Colonic mucosa (tissue), 4 donors: ENCODE measurements at regions not wholly inside any gene's neighbourhood (a gene's known extent, or its start where the extent isn't known, plus 50 kb on each side); places are given as distances from the start of the nearest gene placed in this dataset.

Experiments
- DNase-seq: peaks from one replicate; pipeline ENCODE4 v3.0.0-alpha.2; 2020
- H3K27ac ChIP-seq: fragments of 200-600 bp; one replicate; pipeline ENCODE4 v1.8.0; 2021
- H3K27me3 ChIP-seq: fragments of 200-600 bp; one replicate; pipeline ENCODE4 v1.8.0; 2021
- H3K36me3 ChIP-seq: fragments of 200-600 bp; one replicate; pipeline ENCODE4 v1.8.0; 2021
- H3K4me1 ChIP-seq: fragments of 200-600 bp; one replicate; pipeline ENCODE4 v1.8.0; 2021; ENCODE audit warnings: mild to moderate bottlenecking
- H3K4me3 ChIP-seq: fragments of 200-600 bp; one replicate; pipeline ENCODE4 v1.8.0; 2021
- H3K9ac ChIP-seq, 2 donors: one replicate each; pipeline ENCODE4 v1.7.0; 2013; ENCODE audit warnings: control low read depth in 2 of 2, low read depth in 2 of 2, low read length in 2 of 2
- H3K9me3 ChIP-seq: fragments of 200-600 bp; one replicate; pipeline ENCODE4 v1.8.0; 2021
- intact Hi-C: fragments of 100-400 bp; cut with DNase I; formaldehyde crosslinking; loops from one replicate; pipeline ENCODE4 v1.14.1; 2022
- TF ChIP-seq, protein P1 (sequence below): fragments of 200-600 bp; IDR thresholded peaks from one replicate; pipeline ENCODE4 v1.8.0; 2022; ENCODE audit warnings: antibody characterized with exemption, mild to moderate bottlenecking
- donor health status: healthy.
- donor health status: DM: no; HTN: no; CAD: no.
- donor health status: DM: no; HTN: no; CAD: no.

DNA sequence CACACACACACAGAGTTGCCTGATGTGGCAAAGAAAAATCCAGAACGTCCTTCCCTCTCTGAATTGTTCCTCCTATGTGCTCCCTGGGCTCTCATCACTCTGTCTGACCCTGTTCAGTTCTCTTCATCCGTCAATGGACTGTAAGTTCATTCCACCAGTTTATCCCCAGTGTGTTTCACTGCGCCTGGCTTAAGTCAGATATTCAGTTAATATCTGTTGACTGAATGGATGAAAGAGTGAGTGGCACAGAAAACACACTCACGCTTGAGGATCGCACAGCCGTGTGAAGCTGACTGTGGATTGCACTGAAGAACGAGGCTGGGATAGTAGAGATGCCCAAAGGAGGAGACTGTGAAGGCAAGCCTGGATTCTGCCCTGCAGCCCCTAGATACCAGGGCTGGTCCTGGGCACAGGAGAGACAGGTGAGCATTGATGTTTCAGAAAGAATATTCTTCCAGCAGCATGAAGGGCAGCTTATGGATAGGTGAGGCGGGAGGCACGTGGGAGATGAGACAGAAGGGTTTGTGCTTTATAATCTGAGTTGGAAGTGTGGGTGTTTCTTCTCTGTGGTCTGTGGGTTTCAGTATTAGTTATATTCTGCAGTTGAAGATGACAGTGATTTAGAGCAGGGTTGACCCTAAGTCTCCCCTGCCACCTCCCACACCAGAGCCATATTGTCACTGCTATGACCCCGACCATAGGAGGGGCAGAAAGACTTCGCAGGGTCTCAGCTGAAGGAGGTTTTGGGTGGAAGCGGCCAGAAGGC is 129.9 kb downstream of the SOCS6 start:
- Histone ChIP-seq H3K27ac (no peak overlapping the region), H3K4me1 (peaks cover 11% of the 10 kb centered on the region), H3K9me3 (no peaks in the 10 kb centered on the region), H3K27me3 (no peaks in the 10 kb centered on the region), H3K9ac (no peak overlapping the region), H3K36me3 (no peaks in the 10 kb centered on the region), H3K4me3 (no peak overlapping the region)
- intact Hi-C loops = no loop called here
- TF ChIP-seq, protein P1, sequence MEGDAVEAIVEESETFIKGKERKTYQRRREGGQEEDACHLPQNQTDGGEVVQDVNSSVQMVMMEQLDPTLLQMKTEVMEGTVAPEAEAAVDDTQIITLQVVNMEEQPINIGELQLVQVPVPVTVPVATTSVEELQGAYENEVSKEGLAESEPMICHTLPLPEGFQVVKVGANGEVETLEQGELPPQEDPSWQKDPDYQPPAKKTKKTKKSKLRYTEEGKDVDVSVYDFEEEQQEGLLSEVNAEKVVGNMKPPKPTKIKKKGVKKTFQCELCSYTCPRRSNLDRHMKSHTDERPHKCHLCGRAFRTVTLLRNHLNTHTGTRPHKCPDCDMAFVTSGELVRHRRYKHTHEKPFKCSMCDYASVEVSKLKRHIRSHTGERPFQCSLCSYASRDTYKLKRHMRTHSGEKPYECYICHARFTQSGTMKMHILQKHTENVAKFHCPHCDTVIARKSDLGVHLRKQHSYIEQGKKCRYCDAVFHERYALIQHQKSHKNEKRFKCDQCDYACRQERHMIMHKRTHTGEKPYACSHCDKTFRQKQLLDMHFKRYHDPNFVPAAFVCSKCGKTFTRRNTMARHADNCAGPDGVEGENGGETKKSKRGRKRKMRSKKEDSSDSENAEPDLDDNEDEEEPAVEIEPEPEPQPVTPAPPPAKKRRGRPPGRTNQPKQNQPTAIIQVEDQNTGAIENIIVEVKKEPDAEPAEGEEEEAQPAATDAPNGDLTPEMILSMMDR = no peak
- DNase-seq = no peak

DNA sequence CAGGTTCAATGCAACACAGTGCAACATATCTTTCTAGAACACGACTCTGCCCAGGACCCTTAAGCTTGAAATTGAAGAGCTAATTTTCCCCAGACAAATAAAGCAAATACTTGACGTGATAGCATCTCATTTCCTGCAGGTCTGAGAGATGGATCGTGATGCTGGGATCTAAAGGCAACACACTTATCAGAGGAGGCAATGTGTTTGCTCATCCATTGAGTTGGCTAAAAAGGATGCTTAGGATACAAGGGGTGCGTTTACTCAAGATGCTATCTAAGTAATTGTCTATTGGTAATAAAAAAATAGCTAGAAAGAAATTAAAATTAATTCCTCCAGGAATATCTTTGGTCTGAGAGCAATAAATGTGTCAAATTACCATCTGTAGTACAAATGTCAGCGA is 129.0 kb downstream of the SOCS6 start:
- intact Hi-C loops = no loop called here
- TF ChIP-seq, protein P1 = no peak
- no peaks in the 10 kb centered on the region for H3K36me3 ChIP-seq

DNA sequence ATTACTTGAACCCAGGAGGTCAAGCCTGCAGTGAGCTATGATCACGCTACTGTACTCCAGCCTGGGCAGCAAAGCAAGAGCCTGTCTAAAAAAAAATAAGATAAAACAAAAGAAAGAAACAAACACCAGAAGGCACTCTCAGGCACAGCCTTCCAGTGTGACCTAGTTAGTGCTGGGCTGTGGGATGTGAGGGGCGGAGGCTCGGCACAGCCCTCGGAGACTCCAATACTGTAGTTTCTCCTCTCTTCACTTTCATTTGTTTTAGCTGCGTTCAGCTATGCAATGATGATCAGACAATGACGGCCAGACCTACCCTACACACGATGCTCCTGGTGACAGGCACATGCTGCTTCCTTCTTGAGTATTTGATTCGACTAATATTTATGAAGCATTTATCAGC is 127.7 kb downstream of the SOCS6 start:
- no peaks in the 10 kb centered on the region for H3K36me3 ChIP-seq
- no peak overlapping the region for H3K9ac ChIP-seq
- no peaks in the 10 kb centered on the region for H3K9me3 ChIP-seq
- no peak for DNase-seq
- TF ChIP-seq, protein P1 = no peak
- no peaks in the 10 kb centered on the region for H3K4me1 ChIP-seq
- no peaks in the 10 kb centered on the region for H3K27me3 ChIP-seq
- intact Hi-C loops = no loop called here
- no peak overlapping the region for H3K27ac ChIP-seq
- no peak overlapping the region for H3K4me3 ChIP-seq

More for the DNA sequence above, 129.0 kb downstream of the SOCS6 start:
- no peaks in the 10 kb centered on the region for H3K27me3 ChIP-seq
- no peak overlapping the region for H3K9ac ChIP-seq
- no peak overlapping the region for H3K4me3 ChIP-seq
- no peaks in the 10 kb centered on the region for H3K9me3 ChIP-seq
- no peak for DNase-seq
- peaks cover 3% of the 10 kb centered on the region for H3K4me1 ChIP-seq
- H3K27ac ChIP-seq = no peak overlapping the region

DNA sequence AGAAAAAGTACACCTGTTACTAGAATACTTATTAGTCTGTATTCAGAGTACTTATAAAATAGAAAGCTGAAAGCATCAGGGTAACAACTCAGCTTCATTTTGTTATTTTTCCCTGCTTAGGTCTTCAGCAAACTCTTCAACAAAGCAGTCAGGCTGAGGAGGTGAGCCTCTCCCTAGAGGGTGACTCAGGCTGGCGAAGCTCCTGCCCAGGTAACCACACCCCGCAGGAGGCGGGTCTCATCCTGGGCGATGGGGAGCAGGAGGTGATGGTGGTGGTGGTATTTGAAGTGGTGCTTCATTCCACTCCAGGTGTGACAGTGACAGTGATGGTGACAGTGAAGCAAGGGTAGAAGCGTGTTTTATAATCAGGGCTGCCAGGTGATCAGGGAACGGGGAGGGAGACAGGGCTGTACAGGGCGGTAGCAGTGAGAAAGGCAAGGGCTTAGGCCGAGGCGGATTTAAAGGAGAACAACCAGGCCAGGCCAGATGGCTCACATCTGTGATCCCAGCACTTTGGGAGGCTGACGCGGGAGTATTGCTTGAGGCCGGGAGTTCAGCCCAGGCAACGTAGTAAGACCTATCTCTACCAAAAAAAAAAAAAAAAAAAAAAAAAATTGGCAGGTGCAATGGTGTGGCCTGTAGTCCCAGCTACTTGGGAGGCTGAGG is 127.1 kb downstream of the SOCS6 start:
- TF ChIP-seq, protein P1 = no peak
- Histone ChIP-seq H3K27ac (no peak overlapping the region), H3K36me3 (no peaks in the 10 kb centered on the region), H3K4me3 (no peak overlapping the region), H3K4me1 (no peaks in the 10 kb centered on the region), H3K9ac (no peak overlapping the region), H3K9me3 (no peaks in the 10 kb centered on the region), H3K27me3 (no peaks in the 10 kb centered on the region)
- peak; percentile 30 for DNase-seq
- intact Hi-C loops = no loop called here

DNA sequence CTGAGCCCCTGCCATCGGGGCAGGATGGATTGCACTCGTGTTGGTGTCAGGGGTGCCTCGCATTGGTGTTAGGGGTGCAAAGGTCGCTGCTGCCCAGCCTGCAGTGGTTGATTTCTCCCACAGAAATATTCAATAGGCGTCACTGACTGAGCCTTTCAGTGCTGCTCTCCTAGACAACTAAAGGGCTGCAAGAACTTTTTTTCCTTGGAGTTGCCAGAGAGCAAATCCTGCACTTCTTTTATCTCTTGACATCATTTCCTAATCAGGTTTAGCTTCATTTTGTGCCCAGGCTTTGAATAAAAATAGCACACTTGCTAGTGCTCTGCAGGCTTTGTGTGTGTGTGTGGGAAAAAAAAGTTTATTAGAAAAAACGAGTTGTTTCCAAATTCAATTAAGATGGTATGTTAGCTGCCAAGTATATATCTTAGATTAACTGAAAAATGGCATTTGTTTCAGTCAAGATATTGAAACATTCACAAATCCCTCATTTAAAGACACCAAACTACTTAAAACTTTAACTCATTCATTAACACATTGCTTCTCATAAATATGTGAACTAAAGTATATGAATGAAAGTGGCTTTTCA is 125.6 kb downstream of the SOCS6 start:
- no peak overlapping the region for H3K4me3 ChIP-seq
- no peaks in the 10 kb centered on the region for H3K27me3 ChIP-seq
- DNase-seq = no peak
- TF ChIP-seq, protein P1 = no peak
- H3K9ac ChIP-seq = no peak overlapping the region
- H3K27ac ChIP-seq = no peak overlapping the region
- H3K4me1 ChIP-seq = no peaks in the 10 kb centered on the region
- H3K9me3 ChIP-seq = no peaks in the 10 kb centered on the region
- H3K36me3 ChIP-seq = no peaks in the 10 kb centered on the region
- intact Hi-C loops = no loop called here
